ENCODE measurements at regions not wholly inside any gene's neighbourhood (a gene's known extent, or its start where the extent isn't known, plus 50 kb on each side); places are given as distances from the start of the nearest gene placed in this dataset.

DNA sequence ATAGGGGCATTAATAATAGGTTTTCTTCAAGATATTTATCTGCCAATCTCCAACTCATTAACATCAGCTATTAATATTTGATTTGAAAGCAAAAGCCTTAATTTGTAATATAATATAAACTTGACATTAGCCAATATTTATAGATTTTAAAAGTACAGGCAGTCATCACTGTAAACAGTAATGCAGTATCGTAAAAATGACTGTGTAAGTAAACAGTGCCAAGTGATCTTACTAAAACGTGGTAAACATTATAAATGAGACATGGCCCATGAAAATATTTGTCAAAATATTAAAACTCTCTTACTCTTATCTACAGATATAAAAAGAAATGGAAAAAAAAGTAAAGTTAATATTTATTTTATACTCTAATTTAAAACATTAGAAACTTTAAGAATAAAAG, 101.6 kb upstream of the EPHA6 start:
- DNase-seq (ENCODE audit: low read depth in 2 of 2): no peak

DNA sequence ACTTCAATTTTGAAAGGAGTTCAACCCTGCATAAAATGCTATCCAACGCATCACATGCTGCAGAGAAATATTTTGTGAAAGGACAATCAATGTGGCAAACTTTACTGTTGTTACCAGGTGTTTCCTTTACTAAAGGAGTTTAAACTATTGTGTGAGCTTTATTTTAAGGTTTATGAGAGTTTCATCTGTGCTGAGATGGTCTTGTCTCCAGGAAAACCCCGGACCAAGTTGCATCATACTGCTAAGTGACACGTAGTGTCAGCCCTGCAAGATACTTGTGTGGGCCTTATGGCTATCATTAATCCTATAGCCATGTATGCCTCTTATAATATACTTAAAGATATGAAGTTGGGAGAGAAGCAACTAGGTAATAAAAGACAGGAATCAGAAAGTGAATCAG, 94.5 kb upstream of the EPHA6 start:
- no peak for DNase-seq (ENCODE audit: low read depth in 2 of 2)

DNA sequence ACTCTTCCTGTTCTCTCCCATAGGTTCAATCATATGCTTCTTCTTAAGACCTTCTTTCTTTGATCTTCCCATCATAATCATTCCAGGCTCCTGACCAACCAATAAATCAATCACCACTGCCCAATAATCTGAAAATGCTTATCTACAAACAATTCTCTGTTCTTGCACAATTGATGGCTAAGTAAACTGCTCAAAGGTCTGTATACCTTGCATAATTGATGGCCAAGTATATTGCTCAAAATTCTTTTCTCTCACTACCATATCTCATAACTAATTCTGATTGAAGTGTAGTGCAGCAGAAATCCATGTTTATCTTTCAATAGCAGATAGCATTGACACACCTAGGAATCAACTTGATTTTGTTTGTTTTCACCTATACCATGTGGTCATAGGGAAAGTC, 83.4 kb upstream of the EPHA6 start:
- no peak for DNase-seq (ENCODE audit: low read depth in 2 of 2)

DNA sequence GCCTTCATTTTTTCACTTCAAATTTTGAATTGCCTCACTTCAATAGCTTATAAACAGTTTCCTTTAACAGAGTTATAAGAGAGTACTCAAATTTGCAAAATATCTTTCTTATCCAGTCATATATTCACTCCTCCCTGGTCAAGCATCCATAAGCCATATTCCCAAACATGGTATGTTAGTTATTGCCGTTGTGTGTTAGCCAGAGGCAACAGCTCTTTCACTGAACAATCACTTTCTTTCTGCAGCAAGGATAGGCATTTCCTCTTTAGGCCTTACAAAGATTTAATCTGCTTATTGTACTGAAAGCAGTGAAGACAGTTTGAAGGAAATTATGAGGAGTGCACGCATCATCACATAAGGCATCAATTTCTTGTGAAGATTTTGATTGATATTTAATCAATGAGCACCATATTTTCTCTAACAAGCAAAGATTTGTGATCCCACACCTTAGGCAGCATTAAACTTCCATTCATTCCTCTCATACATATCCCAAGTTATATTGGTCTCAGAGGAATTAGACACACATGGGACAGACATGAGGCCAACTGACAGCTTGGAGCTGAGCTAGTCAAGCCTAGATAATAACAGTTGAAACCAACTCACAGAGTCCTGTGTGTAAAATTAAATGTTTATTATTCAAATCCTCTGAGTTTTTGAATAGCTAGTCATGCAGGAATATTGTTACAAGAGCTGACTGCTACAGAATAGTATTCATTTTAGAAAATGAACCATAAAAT, 80.0 kb upstream of the EPHA6 start:
- no peak for DNase-seq (ENCODE audit: low read depth in 2 of 2)

DNA sequence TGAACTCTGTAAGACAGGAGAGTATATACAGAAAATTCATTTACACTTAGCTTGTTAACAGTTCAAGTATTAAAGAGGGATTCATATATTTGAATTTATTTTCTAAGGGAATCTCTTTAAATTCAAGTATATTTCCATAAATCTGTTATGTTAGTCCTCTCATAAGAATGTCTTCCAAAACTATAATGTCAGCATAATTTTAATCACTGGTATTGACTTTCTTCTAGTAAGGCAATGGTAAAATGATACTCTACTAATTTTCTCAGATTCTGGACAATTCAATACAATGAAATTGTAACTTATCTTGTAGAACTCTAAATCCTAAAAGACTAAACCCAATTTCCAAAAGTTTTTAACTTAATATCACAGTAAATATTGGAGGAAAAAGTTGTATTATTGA, 66.3 kb upstream of the EPHA6 start:
- DNase-seq (ENCODE audit: low read depth in 2 of 2): no peak

DNA sequence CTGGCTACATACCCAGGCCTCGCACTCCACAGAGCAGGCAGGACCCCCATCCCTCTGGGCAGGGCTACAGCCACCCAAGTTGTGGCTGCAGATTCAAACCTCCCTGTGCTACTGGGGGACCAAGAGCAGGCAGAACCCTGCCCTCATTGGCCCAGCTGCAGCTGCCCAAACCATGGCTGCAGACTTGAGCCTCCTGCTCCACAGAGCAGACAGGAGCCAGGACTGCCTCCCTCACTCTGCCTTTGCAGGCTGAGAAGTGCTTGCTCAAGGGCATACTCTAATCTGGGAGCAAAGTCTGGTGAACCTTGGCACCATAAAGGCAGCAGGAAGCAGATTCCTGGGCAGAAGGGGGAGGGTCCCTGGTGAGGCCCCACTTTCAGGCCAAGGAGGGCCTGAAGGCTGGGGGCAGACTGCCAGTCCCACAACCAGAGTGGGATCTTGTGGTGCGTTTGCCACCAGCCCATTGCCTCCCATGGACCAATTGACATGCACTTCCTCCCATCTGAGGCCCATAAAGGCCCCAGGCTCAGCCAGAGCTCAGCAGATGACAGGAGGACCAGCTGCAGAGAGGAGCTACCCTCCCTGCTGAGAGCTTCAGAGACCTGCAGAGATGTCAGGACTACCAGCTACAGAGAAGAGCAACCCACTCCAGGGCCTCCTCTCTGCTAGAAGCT, 64.2 kb upstream of the EPHA6 start:
- no peak for DNase-seq (ENCODE audit: low read depth in 2 of 2)

DNA sequence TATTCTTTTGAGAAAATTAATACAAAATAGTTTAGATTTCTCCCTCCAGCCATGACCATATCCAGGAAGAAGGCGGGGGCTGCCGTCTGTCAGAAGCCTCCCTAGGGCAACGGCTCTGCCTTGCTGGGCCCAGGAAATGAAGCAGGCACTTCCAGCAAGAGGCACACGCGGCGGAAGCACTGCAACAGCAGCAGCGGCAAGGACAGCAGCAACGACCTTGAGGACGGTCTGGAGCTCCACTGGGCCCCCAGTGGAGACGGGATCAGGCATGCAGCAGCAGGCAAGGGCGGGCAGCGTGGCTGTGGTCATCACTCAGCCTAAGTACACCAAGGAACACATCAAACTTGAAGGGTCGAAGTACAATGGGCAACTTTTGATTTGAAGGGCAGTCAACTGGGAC, 61.3 kb upstream of the EPHA6 start:
- DNase-seq (ENCODE audit: low read depth in 2 of 2): no peak

DNA sequence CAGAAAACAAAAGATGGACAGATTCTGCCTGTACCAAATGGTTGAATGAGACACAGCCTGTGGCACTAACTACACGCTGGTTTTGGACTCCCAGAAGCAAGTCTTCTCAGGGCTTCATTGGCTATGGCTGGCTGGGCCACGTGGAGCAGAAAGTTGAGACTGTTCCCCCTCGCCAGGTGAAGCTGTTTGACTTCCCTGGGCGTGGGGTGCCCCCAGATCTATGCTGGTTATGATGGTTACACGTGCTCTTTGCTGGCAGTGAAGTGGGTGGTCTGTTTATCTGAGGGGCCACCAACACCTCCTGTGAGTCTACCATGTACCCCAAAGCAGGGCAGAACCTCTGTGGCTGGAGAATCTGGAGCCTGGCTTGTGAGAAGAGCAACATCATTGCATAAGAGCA, 60.3 kb upstream of the EPHA6 start:
- no peak for DNase-seq (ENCODE audit: low read depth in 2 of 2)

DNA sequence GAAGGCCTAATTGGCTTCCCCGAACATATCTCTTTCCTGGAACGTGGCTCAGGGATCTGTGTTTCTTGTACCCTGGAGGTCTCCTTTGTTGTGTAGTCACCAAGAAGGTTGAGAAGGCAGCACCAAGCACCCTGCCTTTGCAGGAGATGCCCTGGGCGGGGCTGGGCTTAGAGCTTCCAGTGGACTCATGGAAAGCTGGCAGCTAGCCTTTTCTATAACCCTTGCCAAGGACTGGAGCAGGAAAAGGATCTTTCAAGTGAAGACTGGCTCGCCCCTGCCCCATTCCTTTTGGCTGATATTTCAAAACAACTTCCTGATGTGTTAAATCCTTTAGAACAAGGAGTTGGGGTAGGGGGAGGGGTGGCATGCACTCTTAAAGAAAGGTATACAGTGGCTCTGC, 58.9 kb upstream of the EPHA6 start:
- no peak for DNase-seq (ENCODE audit: low read depth in 2 of 2)

DNA sequence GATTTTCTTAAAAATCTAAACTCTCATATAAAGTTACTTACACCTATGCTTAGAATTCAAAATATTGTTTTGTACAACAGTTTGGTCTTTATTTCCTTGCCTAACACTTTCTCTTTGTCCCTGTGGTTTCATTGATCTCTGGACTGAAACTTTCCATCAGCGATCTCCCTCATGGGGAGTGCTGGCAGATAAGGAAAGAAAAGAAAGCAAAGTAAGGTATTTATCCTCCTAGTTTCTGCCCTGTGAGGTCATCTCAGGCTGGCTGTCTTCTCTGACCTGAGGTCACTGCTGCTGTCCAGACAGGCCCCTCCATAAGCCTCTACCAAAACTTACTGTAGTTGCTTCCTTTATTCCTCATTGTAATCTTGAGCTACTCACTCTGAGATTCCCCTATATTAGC, 57.9 kb upstream of the EPHA6 start:
- DNase-seq (ENCODE audit: low read depth in 2 of 2): no peak

DNA sequence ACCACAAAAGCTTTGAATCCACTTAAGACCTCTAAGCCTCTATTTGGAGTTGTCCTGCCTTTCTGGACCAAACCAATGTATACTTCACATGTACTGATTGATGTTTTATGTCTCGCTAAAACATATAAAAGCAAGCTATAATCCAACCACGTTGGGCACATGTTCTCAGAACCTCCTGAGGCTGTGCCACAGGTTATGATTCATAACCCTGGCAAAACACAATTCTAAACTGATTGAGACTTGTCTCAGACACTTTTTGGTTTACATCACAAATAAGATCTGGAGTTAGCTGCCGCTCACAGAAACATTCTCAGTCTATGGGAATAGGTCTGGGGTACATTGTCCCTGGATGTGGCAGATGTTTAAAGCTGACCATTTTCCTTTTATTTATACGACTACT, 53.4 kb upstream of the EPHA6 start:
- no peak for DNase-seq (ENCODE audit: low read depth in 2 of 2)

Measured in fibroblast of skin of left quadriceps (primary cell).